Ishikawa (cell line): ENCODE measurements at regions not wholly inside any gene's neighbourhood (a gene's known extent, or its start where the extent isn't known, plus 50 kb on each side); places are given as distances from the start of the nearest gene placed in this dataset.

Source experiments
- CEBPB ChIP-seq: IDR thresholded peaks from 2 replicates; pipeline ENCODE4 v1.6.1; 2012
- CREB1 ChIP-seq: IDR thresholded peaks from 2 replicates; pipeline ENCODE4 v1.6.1; 2012; ENCODE audit warnings: low read depth
- EGR1 ChIP-seq: IDR thresholded peaks from 2 replicates; pipeline ENCODE4 v1.6.1; 2012
- EP300 ChIP-seq: IDR thresholded peaks from 2 replicates; pipeline ENCODE4 v1.6.1; 2012; ENCODE audit warnings: borderline replicate concordance
- FOXM1 ChIP-seq: IDR thresholded peaks from 2 replicates; pipeline ENCODE4 v1.6.1; 2012; ENCODE audit warnings: low read depth, borderline replicate concordance
- NFIC ChIP-seq: IDR thresholded peaks from 2 replicates; pipeline ENCODE4 v1.6.1; 2012
- RAD21 ChIP-seq: IDR thresholded peaks from 2 replicates; pipeline ENCODE4 v1.6.1; 2012; ENCODE audit warnings: low read depth
- TAF1 ChIP-seq: IDR thresholded peaks from 2 replicates; pipeline ENCODE4 v1.6.1; 2012; ENCODE audit warnings: low read depth, mild to moderate bottlenecking
- TCF12 ChIP-seq: IDR thresholded peaks from 2 replicates; pipeline ENCODE4 v1.6.1; 2012; ENCODE audit warnings: low read depth
- TEAD4 ChIP-seq: IDR thresholded peaks from 2 replicates; pipeline ENCODE4 v1.6.1; 2012
- YY1 ChIP-seq: IDR thresholded peaks from 2 replicates; pipeline ENCODE4 v1.6.1; 2012; ENCODE audit warnings: low read depth
- ZBTB7A ChIP-seq: IDR thresholded peaks from 2 replicates; pipeline ENCODE4 v1.6.1; 2012; ENCODE audit warnings: low read depth
- TF ChIP-seq, protein P1 (sequence below): IDR thresholded peaks from 2 replicates; pipeline ENCODE4 v1.6.1; 2012; ENCODE audit warnings: low read depth, mild to moderate bottlenecking
- TF ChIP-seq, protein P2 (sequence below): IDR thresholded peaks from 2 replicates; pipeline ENCODE4 v1.6.1; 2012
- TF ChIP-seq, protein P3 (sequence below): IDR thresholded peaks from 2 replicates; pipeline ENCODE4 v1.6.1; 2012

DNA sequence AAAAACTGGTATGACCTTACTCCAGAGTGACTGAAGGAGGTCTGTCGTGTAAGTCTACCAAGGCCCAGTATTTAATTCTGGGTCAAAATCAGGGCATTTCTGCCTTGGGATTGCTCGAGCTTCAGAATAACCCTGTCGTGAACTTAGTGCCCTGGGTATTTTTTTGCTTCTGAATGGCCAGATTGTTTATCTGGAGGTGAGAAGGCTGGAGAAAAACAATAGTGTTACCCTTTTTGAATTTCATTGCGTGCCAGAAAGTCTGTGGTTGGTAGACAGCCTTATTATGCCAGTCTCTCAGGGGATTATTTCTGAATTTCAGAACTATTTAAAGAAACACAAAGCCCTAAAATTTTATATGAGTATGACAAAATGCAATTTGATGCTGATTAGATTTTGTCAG is 323.4 kb downstream of the CSNK1G3 start:
- TF ChIP-seq, protein P1, sequence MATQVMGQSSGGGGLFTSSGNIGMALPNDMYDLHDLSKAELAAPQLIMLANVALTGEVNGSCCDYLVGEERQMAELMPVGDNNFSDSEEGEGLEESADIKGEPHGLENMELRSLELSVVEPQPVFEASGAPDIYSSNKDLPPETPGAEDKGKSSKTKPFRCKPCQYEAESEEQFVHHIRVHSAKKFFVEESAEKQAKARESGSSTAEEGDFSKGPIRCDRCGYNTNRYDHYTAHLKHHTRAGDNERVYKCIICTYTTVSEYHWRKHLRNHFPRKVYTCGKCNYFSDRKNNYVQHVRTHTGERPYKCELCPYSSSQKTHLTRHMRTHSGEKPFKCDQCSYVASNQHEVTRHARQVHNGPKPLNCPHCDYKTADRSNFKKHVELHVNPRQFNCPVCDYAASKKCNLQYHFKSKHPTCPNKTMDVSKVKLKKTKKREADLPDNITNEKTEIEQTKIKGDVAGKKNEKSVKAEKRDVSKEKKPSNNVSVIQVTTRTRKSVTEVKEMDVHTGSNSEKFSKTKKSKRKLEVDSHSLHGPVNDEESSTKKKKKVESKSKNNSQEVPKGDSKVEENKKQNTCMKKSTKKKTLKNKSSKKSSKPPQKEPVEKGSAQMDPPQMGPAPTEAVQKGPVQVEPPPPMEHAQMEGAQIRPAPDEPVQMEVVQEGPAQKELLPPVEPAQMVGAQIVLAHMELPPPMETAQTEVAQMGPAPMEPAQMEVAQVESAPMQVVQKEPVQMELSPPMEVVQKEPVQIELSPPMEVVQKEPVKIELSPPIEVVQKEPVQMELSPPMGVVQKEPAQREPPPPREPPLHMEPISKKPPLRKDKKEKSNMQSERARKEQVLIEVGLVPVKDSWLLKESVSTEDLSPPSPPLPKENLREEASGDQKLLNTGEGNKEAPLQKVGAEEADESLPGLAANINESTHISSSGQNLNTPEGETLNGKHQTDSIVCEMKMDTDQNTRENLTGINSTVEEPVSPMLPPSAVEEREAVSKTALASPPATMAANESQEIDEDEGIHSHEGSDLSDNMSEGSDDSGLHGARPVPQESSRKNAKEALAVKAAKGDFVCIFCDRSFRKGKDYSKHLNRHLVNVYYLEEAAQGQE, result no peak
- TF ChIP-seq TEAD4, result no peak
- TF ChIP-seq, protein P2, sequence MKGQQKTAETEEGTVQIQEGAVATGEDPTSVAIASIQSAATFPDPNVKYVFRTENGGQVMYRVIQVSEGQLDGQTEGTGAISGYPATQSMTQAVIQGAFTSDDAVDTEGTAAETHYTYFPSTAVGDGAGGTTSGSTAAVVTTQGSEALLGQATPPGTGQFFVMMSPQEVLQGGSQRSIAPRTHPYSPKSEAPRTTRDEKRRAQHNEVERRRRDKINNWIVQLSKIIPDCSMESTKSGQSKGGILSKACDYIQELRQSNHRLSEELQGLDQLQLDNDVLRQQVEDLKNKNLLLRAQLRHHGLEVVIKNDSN, result no peak
- TF ChIP-seq CREB1, result no peak
- no peak for TF ChIP-seq YY1
- TF ChIP-seq, protein P3, sequence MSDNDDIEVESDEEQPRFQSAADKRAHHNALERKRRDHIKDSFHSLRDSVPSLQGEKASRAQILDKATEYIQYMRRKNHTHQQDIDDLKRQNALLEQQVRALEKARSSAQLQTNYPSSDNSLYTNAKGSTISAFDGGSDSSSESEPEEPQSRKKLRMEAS, result no peak
- TF ChIP-seq CEBPB, result no peak
- TF ChIP-seq TCF12, result no peak
- TF ChIP-seq RAD21, result no peak
- TF ChIP-seq EGR1, result no peak
- no peak for TF ChIP-seq ZBTB7A
- TF ChIP-seq NFIC, result no peak

DNA sequence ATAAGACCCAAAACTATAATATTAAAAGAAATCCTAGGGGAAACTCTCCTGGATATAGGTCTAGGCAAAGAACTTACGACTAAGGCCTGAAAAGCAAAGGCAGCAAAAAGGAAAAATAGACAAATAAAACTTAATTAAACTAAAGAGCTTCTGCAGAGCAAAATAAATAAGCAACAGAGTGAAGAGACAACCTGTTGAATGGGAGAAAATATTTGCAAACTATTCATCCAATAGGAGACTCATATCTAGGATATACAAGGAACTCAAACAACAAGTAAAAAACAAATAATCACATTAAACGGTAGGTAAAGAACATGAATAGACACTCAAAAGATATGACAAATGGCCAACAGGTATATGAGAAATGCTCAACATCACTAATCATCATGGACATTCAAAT is 318.6 kb downstream of the CSNK1G3 start:
- TF ChIP-seq, protein P1, result no peak
- TF ChIP-seq CREB1 (no peak), FOXM1 (no peak), ZBTB7A (no peak), TCF12 (no peak), EGR1 (no peak), CEBPB (no peak), RAD21 (no peak), EP300 (no peak)
- TF ChIP-seq, protein P2, result no peak

DNA sequence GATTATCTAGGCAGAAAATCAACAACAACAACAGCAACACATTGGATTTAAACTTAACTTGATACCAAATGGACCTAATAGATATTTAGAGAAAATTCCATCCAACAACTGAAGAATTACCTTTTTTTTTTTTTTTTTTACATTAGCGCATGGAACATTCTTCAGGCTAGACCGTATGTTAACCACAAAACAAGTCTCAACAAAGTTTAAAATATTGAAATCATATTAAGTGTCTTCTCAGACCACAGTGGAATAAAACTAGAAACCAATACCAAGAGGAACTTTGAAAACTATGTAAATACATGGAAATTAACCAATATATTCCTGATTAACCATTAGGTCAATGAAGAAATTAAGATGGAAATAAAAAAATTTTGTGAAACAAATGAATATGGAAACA is 315.8 kb downstream of the CSNK1G3 start:
- TF ChIP-seq TEAD4, result no peak
- no peak for TF ChIP-seq CREB1
- no peak for TF ChIP-seq FOXM1
- no peak for TF ChIP-seq YY1
- no peak for TF ChIP-seq NFIC
- TF ChIP-seq, protein P1, result no peak

DNA sequence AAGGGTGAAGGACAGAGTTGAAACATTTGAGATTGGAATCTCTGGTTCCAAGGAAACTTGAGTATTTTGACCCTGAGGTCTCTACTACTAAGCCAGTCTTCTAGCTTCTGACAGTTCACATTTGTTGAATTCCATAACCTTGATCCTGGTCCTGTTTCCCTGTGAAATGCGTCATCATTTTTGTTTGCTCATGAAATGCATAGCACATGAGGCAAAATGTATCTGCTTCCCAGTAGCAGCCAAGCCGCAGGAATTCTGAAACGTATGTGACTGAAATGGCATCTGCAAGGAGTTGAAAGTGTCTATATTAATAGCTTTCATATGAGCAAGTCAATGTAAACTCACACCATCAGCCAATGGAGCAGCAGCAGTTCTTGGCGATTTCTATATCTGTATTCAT is 307.9 kb downstream of the CSNK1G3 start:
- TF ChIP-seq, protein P3, result no peak
- TF ChIP-seq EGR1 (no peak), RAD21 (no peak), TCF12 (no peak), FOXM1 (no peak), ZBTB7A (no peak)

DNA sequence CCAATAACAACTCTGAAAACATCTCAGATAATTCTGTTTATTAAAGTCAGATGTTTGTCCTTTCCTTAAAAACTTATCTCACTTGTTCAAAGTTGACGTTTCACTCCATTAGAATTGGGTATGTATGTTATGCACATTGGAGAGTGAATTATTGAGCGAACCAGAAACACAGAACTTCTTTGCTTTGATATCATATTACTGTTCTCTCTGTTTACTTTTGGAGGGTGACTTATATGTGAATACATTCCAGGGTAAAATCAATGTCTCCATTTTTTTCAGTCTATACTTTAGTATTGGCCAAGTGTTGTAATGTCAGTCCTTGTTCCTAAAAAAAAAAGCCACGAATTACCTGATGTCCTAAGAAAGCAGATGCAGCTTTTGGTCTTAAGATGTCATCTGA is 307.4 kb downstream of the CSNK1G3 start:
- TF ChIP-seq NFIC (no peak), EGR1 (no peak), TAF1 (no peak), EP300 (no peak), CEBPB (no peak), YY1 (no peak), FOXM1 (no peak), RAD21 (no peak), TCF12 (no peak), TEAD4 (no peak), CREB1 (no peak), ZBTB7A (no peak)
- TF ChIP-seq, protein P2, result no peak
- TF ChIP-seq, protein P3, result no peak
- TF ChIP-seq, protein P1, result no peak
